ENCODE measurements at regions not wholly inside any gene's neighbourhood (a gene's known extent, or its start where the extent isn't known, plus 50 kb on each side); places are given as distances from the start of the nearest gene placed in this dataset.
"Not testable (repeated sequence)": the region's sequence is repeated elsewhere in the genome, so short reads cannot be mapped to it uniquely, and the experiment has no call there.

- TF ChIP-seq CTCF (IDR thresholded peaks at IDR 0.05; ENCODE audit: extremely low read depth, missing control alignments) = no peak
Observed at GRCh38 chr14:106513302-106513701, 986.9 kb downstream of the TMEM121 start.

GRCh38 chr14:106518054-106518943, 991.9 kb downstream of the TMEM121 start:
- TF ChIP-seq CTCF (IDR thresholded peaks at IDR 0.05; ENCODE audit: extremely low read depth, missing control alignments) = peak; percentile 58
- peak; percentile 62 for DNase-seq (ENCODE audit: low spot score)

More at GRCh38 chr14:106513302-106513701, 986.9 kb downstream of the TMEM121 start:
- no peak for DNase-seq (ENCODE audit: low spot score)

- DNase-seq (ENCODE audit: low spot score) = not testable (repeated sequence)
Observed at GRCh38 chr14:106522118-106522517, 995.7 kb downstream of the TMEM121 start.

GRCh38 chr14:106522990-106523389, 996.6 kb downstream of the TMEM121 start:
- no peak for TF ChIP-seq CTCF (IDR thresholded peaks at IDR 0.05; ENCODE audit: extremely low read depth, missing control alignments)
- no peak for DNase-seq (ENCODE audit: low spot score)

- TF ChIP-seq CTCF (IDR thresholded peaks at IDR 0.05; ENCODE audit: extremely low read depth, missing control alignments) = no peak
- no peak for DNase-seq (ENCODE audit: low spot score)
Observed at GRCh38 chr14:106528717-106529116, 1002.3 kb downstream of the TMEM121 start.

- no peak for TF ChIP-seq CTCF (IDR thresholded peaks at IDR 0.05; ENCODE audit: extremely low read depth, missing control alignments)
- no peak for DNase-seq (ENCODE audit: low spot score)
Observed at GRCh38 chr14:106530031-106530422, 1003.6 kb downstream of the TMEM121 start.

- DNase-seq (ENCODE audit: low spot score) = peak; percentile 43
- peak; percentile 45 for TF ChIP-seq CTCF (IDR thresholded peaks at IDR 0.05; ENCODE audit: extremely low read depth, missing control alignments)
Observed at GRCh38 chr14:106530423-106531107, 1004.2 kb downstream of the TMEM121 start.

- DNase-seq (ENCODE audit: low spot score) = peak; percentile 7
Observed at GRCh38 chr14:106537597-106537996, 1011.2 kb downstream of the TMEM121 start.

All from GM20000 (cell line).